ENCODE measurements at regions not wholly inside any gene's neighbourhood (a gene's known extent, or its start where the extent isn't known, plus 50 kb on each side); places are given as distances from the start of the nearest gene placed in this dataset.

DNA sequence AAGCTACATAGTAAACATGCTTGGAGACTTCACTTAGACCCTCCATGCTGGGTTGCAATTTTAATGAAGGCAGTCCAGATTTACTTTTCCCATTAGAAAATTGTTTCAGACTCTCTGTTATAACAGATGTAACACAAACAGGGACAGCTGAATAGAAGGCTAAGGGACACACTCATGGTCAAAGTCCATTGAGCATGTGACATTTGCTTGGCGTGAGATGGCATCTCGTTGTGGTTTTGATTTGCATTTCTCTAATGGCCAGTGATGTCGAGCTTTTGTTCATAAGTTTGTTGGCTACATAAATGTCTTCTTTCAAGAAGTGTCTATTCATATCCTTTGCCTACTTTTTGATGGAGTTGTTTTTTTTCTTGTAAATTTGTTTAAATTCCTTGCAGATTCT is 358.2 kb upstream of the CLNK start:
- TF ChIP-seq, protein P1, sequence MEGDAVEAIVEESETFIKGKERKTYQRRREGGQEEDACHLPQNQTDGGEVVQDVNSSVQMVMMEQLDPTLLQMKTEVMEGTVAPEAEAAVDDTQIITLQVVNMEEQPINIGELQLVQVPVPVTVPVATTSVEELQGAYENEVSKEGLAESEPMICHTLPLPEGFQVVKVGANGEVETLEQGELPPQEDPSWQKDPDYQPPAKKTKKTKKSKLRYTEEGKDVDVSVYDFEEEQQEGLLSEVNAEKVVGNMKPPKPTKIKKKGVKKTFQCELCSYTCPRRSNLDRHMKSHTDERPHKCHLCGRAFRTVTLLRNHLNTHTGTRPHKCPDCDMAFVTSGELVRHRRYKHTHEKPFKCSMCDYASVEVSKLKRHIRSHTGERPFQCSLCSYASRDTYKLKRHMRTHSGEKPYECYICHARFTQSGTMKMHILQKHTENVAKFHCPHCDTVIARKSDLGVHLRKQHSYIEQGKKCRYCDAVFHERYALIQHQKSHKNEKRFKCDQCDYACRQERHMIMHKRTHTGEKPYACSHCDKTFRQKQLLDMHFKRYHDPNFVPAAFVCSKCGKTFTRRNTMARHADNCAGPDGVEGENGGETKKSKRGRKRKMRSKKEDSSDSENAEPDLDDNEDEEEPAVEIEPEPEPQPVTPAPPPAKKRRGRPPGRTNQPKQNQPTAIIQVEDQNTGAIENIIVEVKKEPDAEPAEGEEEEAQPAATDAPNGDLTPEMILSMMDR (IDR thresholded peaks at IDR 0.05; ENCODE audit: low read length) = no peak
- no peak for TF ChIP-seq EZH2 (IDR thresholded peaks at IDR 0.05; ENCODE audit: borderline replicate concordance, low read length)

All from OCI-LY1 (cell line).